Psoas muscle (tissue), 7 donors: ENCODE measurements at regions not wholly inside any gene's neighbourhood (a gene's known extent, or its start where the extent isn't known, plus 50 kb on each side); places are given as distances from the start of the nearest gene placed in this dataset.

Experiments used
- ATAC-seq, 4 donors: fragments of 200-7000 bp; cut with Tn5 transposase; one replicate each; pipeline ENCODE4 v1.9.1; 2020; ENCODE audit warnings: moderate library complexity in 3 of 4, mild to moderate bottlenecking in 2 of 4
- DNase-seq, 2 donors: peaks; one replicate each; pipeline ENCODE4 v3.0.0-alpha.2; 2020
- H3K27ac ChIP-seq: fragments of 200-600 bp; one replicate; pipeline ENCODE4 v1.8.0; 2022
- H3K27me3 ChIP-seq, 3 donors: fragments of 200-600 bp in 1 of 3; one replicate each; pipeline versions ENCODE4 v1.6.1 to v1.8.0; 2013 to 2022; ENCODE audit warnings: low read length in 2 of 3, mild to moderate bottlenecking in 2 of 3, moderate library complexity in 1 of 3; ENCODE audit not compliant: insufficient read depth in 3 of 3
- H3K36me3 ChIP-seq, 2 donors: fragments of 200-600 bp in 1 of 2; one replicate each; pipeline versions ENCODE4 v1.6.1 to v1.8.0; 2013 to 2022; ENCODE audit warnings: low read depth in 1 of 2, mild to moderate bottlenecking in 1 of 2, moderate library complexity in 1 of 2; ENCODE audit not compliant: insufficient read depth in 1 of 2
- H3K4me1 ChIP-seq: fragments of 200-600 bp; one replicate; pipeline ENCODE4 v1.8.0; 2022
- H3K4me3 ChIP-seq: fragments of 200-600 bp; one replicate; pipeline ENCODE4 v1.8.0; 2022; ENCODE audit warnings: mild to moderate bottlenecking
- H3K9me3 ChIP-seq: fragments of 200-600 bp; one replicate; pipeline ENCODE4 v1.8.0; 2022
- CTCF ChIP-seq: fragments of 200-600 bp; IDR thresholded peaks from one replicate; pipeline ENCODE4 v1.8.0; 2022; ENCODE audit warnings: antibody characterized with exemption
- WGBS, 3 donors: extraction: QIAGEN DNeasy Blood & Tissue Kit; methylation state at CpG; one replicate each; pipeline versions ENCODE4 v1.1.6 to v1.1.7; 2013; 5-methylcytosine and 5-hydroxymethylcytosine counted together
- intact Hi-C, 2 donors: fragments of 100-400 bp; cut with DNase I; formaldehyde crosslinking; loops; one replicate each; pipeline versions ENCODE4 v1.11.0 to v1.14.2; 2022
- donor health status: healthy with polysubstance abuse.
- donor health status: DM: no; HTN: no; CAD: no; lungs with moderate emphysema.
- donor health status: Bipolar disorder and iron deficiency.
- donor health status: healthy.
- donor health status: DM: yes; HTN: yes; CAD: no.
- donor health status: DM: no; HTN: no; CAD: no.
- donor health status: DM: yes; HTN: yes; CAD: no.

GRCh38 chr1:224496826-224497225, 62.2 kb upstream of the WDR26 start:
- 97 to 100% (median 98%) methylated on average over 1 of the region's 1 CpG for WGBS, 3 donors
- DNase-seq (no peak), ATAC-seq (no peak)
- intact Hi-C loops: no loop called here
- Histone ChIP-seq H3K4me3 (no peak overlapping the region), H3K36me3 (no peaks in the 10 kb centered on the region), H3K9me3 (no peaks in the 10 kb centered on the region), H3K27ac (no peak overlapping the region), H3K4me1 (peaks cover 6% of the 10 kb centered on the region), H3K27me3 (no peaks in the 10 kb centered on the region)
- TF ChIP-seq CTCF: no peak

- Histone ChIP-seq H3K9me3 (no peaks in the 10 kb centered on the region), H3K4me3 (no peak overlapping the region), H3K36me3 (no peaks in the 10 kb centered on the region), H3K27me3 (no peaks in the 10 kb centered on the region), H3K4me1 (peaks cover 16% of the 10 kb centered on the region), H3K27ac (peak overlapping the region; percentile 60)
- TF ChIP-seq CTCF: no peak
- intact Hi-C loops: no loop called here
- peak in 1 of 2 donors; percentile 30 for DNase-seq
- 41 to 62% (median 47%) methylated on average over 3 of the region's 3 CpGs for whole genome bisulfite sequencing, 3 donors
- peak in 3 of 4 donors; percentile 29 to 46 (median 41) for ATAC-seq
Observed at GRCh38 chr1:224497714-224498573, 63.3 kb upstream of the WDR26 start.

- intact Hi-C loops: no loop called here
- no peak for TF ChIP-seq CTCF
- Histone ChIP-seq H3K27ac (peak overlapping the region; percentile 60), H3K4me1 (peaks cover 24% of the 10 kb centered on the region), H3K4me3 (no peak overlapping the region), H3K36me3 (no peaks in the 10 kb centered on the region), H3K27me3 (no peaks in the 10 kb centered on the region), H3K9me3 (no peaks in the 10 kb centered on the region)
- WGBS, 3 donors: 67 to 73% (median 70%) methylated on average over 12 of the region's 12 CpGs
- no peak for ATAC-seq
- DNase-seq: no peak
Observed at GRCh38 chr1:224498574-224499170, 64.1 kb upstream of the WDR26 start.

- no peak for TF ChIP-seq CTCF
- intact Hi-C loops: no loop called here
Observed at GRCh38 chr1:224499204-224499603, 64.6 kb upstream of the WDR26 start.

More at GRCh38 chr1:224499204-224499603, 64.6 kb upstream of the WDR26 start:
- Histone ChIP-seq H3K9me3 (no peaks in the 10 kb centered on the region), H3K27ac (no peak overlapping the region), H3K36me3 (no peaks in the 10 kb centered on the region), H3K4me3 (no peak overlapping the region), H3K4me1 (peaks cover 29% of the 10 kb centered on the region), H3K27me3 (no peaks in the 10 kb centered on the region)
- ATAC-seq (no peak), DNase-seq (no peak)
- WGBS, 3 donors: 64 to 79% (median 64%) methylated on average over 2 of the region's 2 CpGs
